K562 (cell line): ENCODE measurements at regions not wholly inside any gene's neighbourhood (a gene's known extent, or its start where the extent isn't known, plus 50 kb on each side); places are given as distances from the start of the nearest gene placed in this dataset.

Experiments
- ATAC-seq: fragments of 200-7000 bp; cut with Tn5 transposase; 3 replicates; pipeline ENCODE4 v1.9.1; 2020; ENCODE audit warnings: moderate library complexity
- BruUV-seq: library from RNA; stranded (reverse); fragments of 400-500 nt; replicated peaks from 2 replicates; lab custom pipeline; 2021; lab: Mats Ljungman, UMichigan
- CTCF ChIA-PET: fragments of 300-600 bp; formaldehyde crosslinking; extraction: SDS; loops from one replicate; lab custom pipeline; 2021; ENCODE audit warnings: low intra/inter-chr PET ratio; lab: Yijun Ruan, JAX
- POLR2A ChIA-PET: fragments of 300-600, 350-650 bp; sonication (Branson Sonifier 250); formaldehyde crosslinking; extraction: SDS; loops from one replicate; lab custom pipeline; 2021; ENCODE audit warnings: antibody characterized with exemption, inconsistent platforms; lab: Yijun Ruan, JAX
- DNase-seq, 4 experiments: peaks; one replicate each; pipeline versions ENCODE4 v3.0.0 to v3.0.0-alpha.2; 2011 to 2018; ENCODE audit warnings: low spot score in 3 of 4, mixed read lengths in 3 of 4; ENCODE audit errors: extremely low read depth in 1 of 4
- FAIRE-seq: peaks from 2 replicates; lab custom pipeline; 2011; peaks lifted over from hg19 to GRCh38; lab: Jason Lieb, UNC
- H2AFZ ChIP-seq: 2 replicates; pipeline ENCODE4 v1.6.0; 2011; ENCODE audit warnings: low read depth, low read length, control low read depth, inconsistent platforms
- H3K27ac ChIP-seq: fragments of 200-600 bp; 3 replicates; pipeline ENCODE4 v1.8.0; 2011; ENCODE audit warnings: low read depth, mild to moderate bottlenecking, control low read depth, inconsistent platforms, low read length, moderate library complexity, mixed read lengths; ENCODE audit errors: extremely low read depth
- H3K27me3 ChIP-seq, 2 experiments: fragments of 300-600 bp in 1 of 2; 2 replicates in 1 of 2; 3 replicates in 1 of 2; pipeline versions ENCODE4 v1.6.0 to v1.8.0; 2011; ENCODE audit warnings: inconsistent platforms in 2 of 2, low read length in 2 of 2, mild to moderate bottlenecking in 1 of 2, mixed read lengths in 1 of 2, moderate library complexity in 1 of 2; ENCODE audit not compliant: control insufficient read depth in 2 of 2, insufficient read depth in 2 of 2
- H3K36me3 ChIP-seq: fragments of 300-600 bp; 3 replicates; pipeline ENCODE4 v1.8.0; 2011; ENCODE audit warnings: mild to moderate bottlenecking, low read length, inconsistent platforms; ENCODE audit not compliant: control insufficient read depth, insufficient read depth
- H3K4me1 ChIP-seq, 2 experiments: fragments of 200-600 bp in 1 of 2; replicated peaks in 1 of 2; 2 replicates in 1 of 2; 3 replicates in 1 of 2; pipeline versions ENCODE4 v1.5.1 to v1.8.0; 2011; ENCODE audit warnings: inconsistent platforms in 2 of 2, low read length in 2 of 2, mild to moderate bottlenecking in 1 of 2, mixed read lengths in 1 of 2, moderate library complexity in 1 of 2; ENCODE audit not compliant: control insufficient read depth in 2 of 2, insufficient read depth in 2 of 2
- H3K4me2 ChIP-seq: 2 replicates; pipeline ENCODE4 v1.6.1; 2011; ENCODE audit warnings: low read length, control low read depth, inconsistent platforms, mixed read lengths; ENCODE audit not compliant: insufficient read depth
- H3K4me3 ChIP-seq: fragments of 200-600 bp; sonication (generic), shearing (Covaris generic); 2 replicates; pipeline ENCODE4 v1.5.1; 2016; ENCODE audit warnings: control low read depth, inconsistent platforms
- H3K79me2 ChIP-seq: fragments of 200-600 bp; 3 replicates; pipeline ENCODE4 v1.8.0; 2011; ENCODE audit warnings: low read length, inconsistent platforms; ENCODE audit not compliant: control insufficient read depth, insufficient read depth
- H3K9ac ChIP-seq, 2 experiments: 2 replicates each; pipeline versions ENCODE4 v1.6.0 to v1.6.1; 2011; ENCODE audit warnings: low read depth in 2 of 2, low read length in 2 of 2, control low read depth in 1 of 2, inconsistent platforms in 1 of 2, mild to moderate bottlenecking in 1 of 2, mixed read lengths in 1 of 2; ENCODE audit not compliant: insufficient read depth in 1 of 2
- H3K9me1 ChIP-seq: one replicate; pipeline ENCODE4 v1.6.0; 2011; ENCODE audit warnings: inconsistent platforms, mild to moderate bottlenecking, low read length, moderate library complexity; ENCODE audit not compliant: control insufficient read depth, insufficient read depth
- H3K9me3 ChIP-seq: replicated peaks from 2 replicates; pipeline ENCODE4 v1.5.1; 2011; ENCODE audit warnings: low read depth, low read length, inconsistent platforms; ENCODE audit not compliant: control insufficient read depth, insufficient read depth
- H4K20me1 ChIP-seq: replicated peaks from 2 replicates; pipeline ENCODE4 v1.6.1; 2011; ENCODE audit warnings: low read length, inconsistent platforms, mixed read lengths; ENCODE audit not compliant: control insufficient read depth, insufficient read depth
- DACH1 ChIP-seq: fragments of 450-650 bp; IDR thresholded peaks from 2 replicates; pipeline ENCODE4 v1.6.1; 2018; ENCODE audit not compliant: partially characterized antibody
- HIVEP1 ChIP-seq: fragments of 250-450 bp; sonication (Bioruptor Pico); IDR thresholded peaks from 2 replicates; pipeline ENCODE4 v1.4.0; 2020; ENCODE audit warnings: mild to moderate bottlenecking
- ID3 ChIP-seq, 2 experiments: fragments of 250-450 bp in 1 of 2; fragments of 450-650 bp in 1 of 2; sonication (Bioruptor Pico) in 1 of 2; IDR thresholded peaks; 2 replicates each; pipeline versions ENCODE4 v1.6.1 to v1.8.0; 2016 to 2021; ENCODE audit warnings: mild to moderate bottlenecking in 2 of 2, moderate library complexity in 2 of 2, missing compliant biosample characterization in 1 of 2, missing genetic modification characterization in 1 of 2
- KAT7 ChIP-seq: sonication (generic); formaldehyde crosslinking; IDR thresholded peaks from 2 replicates; pipeline ENCODE4 v1.8.0; 2022; ENCODE audit warnings: missing genetic modification reagents, mild to moderate bottlenecking, borderline replicate concordance
- NCOA2 ChIP-seq, 2 experiments: fragments of 450-650 bp; IDR thresholded peaks; 2 replicates each; pipeline ENCODE4 v1.6.1; 2018; ENCODE audit warnings: mild to moderate bottlenecking in 2 of 2, moderate library complexity in 1 of 2; ENCODE audit not compliant: partially characterized antibody in 2 of 2
- NRF1 ChIP-seq, 2 experiments: fragments of 450-650 bp; IDR thresholded peaks in 1 of 2; conservative IDR thresholded peaks in 1 of 2; 2 replicates each; pipeline ENCODE4 v1.6.1; 2014; ENCODE audit warnings: mild to moderate bottlenecking in 2 of 2
- RBM25 ChIP-seq: fragments of 200-400 bp; formaldehyde crosslinking; IDR thresholded peaks from 2 replicates; pipeline ENCODE4 v1.6.1; 2018; ENCODE audit warnings: low read length, low read depth, moderate library complexity; ENCODE audit not compliant: severe bottlenecking
- RBM34 ChIP-seq: fragments of 200-400 bp; formaldehyde crosslinking; IDR thresholded peaks from 2 replicates; pipeline ENCODE4 v1.6.1; 2018; ENCODE audit warnings: low read length, borderline replicate concordance; ENCODE audit not compliant: insufficient read depth
- RNF2 ChIP-seq: sonication (generic); IDR thresholded peaks from 2 replicates; pipeline ENCODE4 v1.6.1; 2016
- SAP30 ChIP-seq: fragments of 200-600 bp; sonication (generic); IDR thresholded peaks from 2 replicates; pipeline ENCODE4 v1.6.1; 2012; ENCODE audit warnings: borderline replicate concordance, low read depth, mild to moderate bottlenecking, moderate library complexity, low read length, control low read depth, inconsistent platforms; ENCODE audit not compliant: insufficient read depth, poor library complexity, severe bottlenecking
- U2AF2 ChIP-seq: fragments of 200-400 bp; formaldehyde crosslinking; optimal IDR thresholded peaks from 2 replicates; pipeline ENCODE3; 2017; ENCODE audit warnings: low read depth, mild to moderate bottlenecking, low read length
- ZNF77 ChIP-seq: fragments of 250-450 bp; sonication (Bioruptor Pico); IDR thresholded peaks from 2 replicates; pipeline ENCODE4 v1.5.0; 2020
- WGBS: fragments of 100-300 bp; shearing (Covaris generic); methylation state at CpG from one replicate; pipeline ENCODE4 v1.1.6; 2016; ENCODE audit warnings: low coverage, mixed read lengths; ENCODE audit not compliant: insufficient coverage; ENCODE audit errors: missing lambda C conversion rate; 5-methylcytosine and 5-hydroxymethylcytosine counted together
- in situ Hi-C: fragments of 300-500 bp; cut with MboI; formaldehyde crosslinking; loops from 4 replicates; pipeline ENCODE4 v1.15.0; 2018; ENCODE audit warnings: inconsistent platforms, mixed read lengths
- intact Hi-C: fragments of 100-400 bp; cut with micrococcal nuclease; formaldehyde crosslinking; loops from 2 replicates; pipeline ENCODE4 v1.14.2; 2022
- TF ChIP-seq, protein P1 (sequence below): fragments of 450-650 bp; IDR thresholded peaks from 2 replicates; pipeline ENCODE4 v1.7.0; 2016; ENCODE audit warnings: borderline replicate concordance
- TF ChIP-seq, protein P2 (sequence below): sonication (generic); formaldehyde crosslinking; IDR thresholded peaks from 2 replicates; pipeline ENCODE4 v1.9.0; 2022; ENCODE audit warnings: mild to moderate bottlenecking, missing genetic modification reagents

- Histone ChIP-seq H3K36me3 (no peaks in the 10 kb centered on the region), H3K9ac (no peak overlapping the region), H2AFZ (no peak overlapping the region), H3K27ac (no peak overlapping the region), H3K9me1 (no peaks in the 10 kb centered on the region), H3K4me1 (no peaks in the 10 kb centered on the region), H3K4me2 (no peak overlapping the region)
- POLR2A ChIA-PET: no interaction called here
- no TSS peak for BruUV-seq
- no peak for TF ChIP-seq KAT7
- TF ChIP-seq NCOA2 (IDR thresholded peaks at IDR 0.05; ENCODE audit: partially characterized antibody in 2 of 2): no peak
- TF ChIP-seq RNF2: no peak
- TF ChIP-seq RBM25: no peak
- TF ChIP-seq, all 486 proteins: peak for 0
- FAIRE-seq (no peak), ATAC-seq (no peak), DNase-seq (no peak)
- intact Hi-C loops (no loop called here), in situ Hi-C loops (no loop called here)
- CTCF ChIA-PET: interaction anchor here (0.6 kb wide), 1 partner anchor 1745 kb away, joined by 3 read pairs; no protein-coding TSS in a partner anchor
- Histone ChIP-seq H3K4me3 (no peak overlapping the region), H3K9me3 (no peaks in the 10 kb centered on the region; the same call in 1 of the 2 replicates), H4K20me1 (no peaks in the 10 kb centered on the region), H3K79me2 (no peaks in the 10 kb centered on the region), H3K27me3 (no peaks in the 10 kb centered on the region)
- 0% methylated on average over 1 of the region's 1 CpG for WGBS
Observed at GRCh38 chr4:179248821-179249220, 1806.6 kb upstream of the AGA start.

- no peaks in the 10 kb centered on the region for H3K27me3 ChIP-seq
- ChIA-PET CTCF (no interaction called here), POLR2A (no interaction called here)
- intact Hi-C loops (no loop called here), in situ Hi-C loops (no loop called here)
- no peak overlapping the region for H3K4me2 ChIP-seq
- no peak overlapping the region for H2AFZ ChIP-seq
- no peak for ATAC-seq
- H3K4me1 ChIP-seq: no peaks in the 10 kb centered on the region
- no TSS peak for BruUV-seq
- H3K36me3 ChIP-seq: no peaks in the 10 kb centered on the region
- no peak overlapping the region for H3K4me3 ChIP-seq
- WGBS: 0% methylated on average over 2 of the region's 2 CpGs
- FAIRE-seq: no peak
- no peak overlapping the region for H3K9ac ChIP-seq
- no peaks in the 10 kb centered on the region for H3K9me3 ChIP-seq
- H3K9me1 ChIP-seq: no peaks in the 10 kb centered on the region
- DNase-seq: no peak
- H3K27ac ChIP-seq: no peak overlapping the region
- no peaks in the 10 kb centered on the region for H3K79me2 ChIP-seq
- no peaks in the 10 kb centered on the region for H4K20me1 ChIP-seq
- TF ChIP-seq U2AF2 (no peak), ZNF77 (CRISPR knock-in tag) (no peak), DACH1 (no peak), HIVEP1 (no peak), RBM34 (no peak), NRF1 (conservative IDR thresholded peaks at IDR 0.05 in 1 of 2, IDR thresholded peaks at IDR 0.05 in 1 of 2) (no peak), ID3 (CRISPR knock-in tag; IDR thresholded peaks at IDR 0.05) (no peak), ID3 (tag; IDR thresholded peaks at IDR 0.05) (no peak), SAP30 (no peak)
- TF ChIP-seq, protein P1, sequence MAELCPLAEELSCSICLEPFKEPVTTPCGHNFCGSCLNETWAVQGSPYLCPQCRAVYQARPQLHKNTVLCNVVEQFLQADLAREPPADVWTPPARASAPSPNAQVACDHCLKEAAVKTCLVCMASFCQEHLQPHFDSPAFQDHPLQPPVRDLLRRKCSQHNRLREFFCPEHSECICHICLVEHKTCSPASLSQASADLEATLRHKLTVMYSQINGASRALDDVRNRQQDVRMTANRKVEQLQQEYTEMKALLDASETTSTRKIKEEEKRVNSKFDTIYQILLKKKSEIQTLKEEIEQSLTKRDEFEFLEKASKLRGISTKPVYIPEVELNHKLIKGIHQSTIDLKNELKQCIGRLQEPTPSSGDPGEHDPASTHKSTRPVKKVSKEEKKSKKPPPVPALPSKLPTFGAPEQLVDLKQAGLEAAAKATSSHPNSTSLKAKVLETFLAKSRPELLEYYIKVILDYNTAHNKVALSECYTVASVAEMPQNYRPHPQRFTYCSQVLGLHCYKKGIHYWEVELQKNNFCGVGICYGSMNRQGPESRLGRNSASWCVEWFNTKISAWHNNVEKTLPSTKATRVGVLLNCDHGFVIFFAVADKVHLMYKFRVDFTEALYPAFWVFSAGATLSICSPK: no peak
- TF ChIP-seq, protein P2, sequence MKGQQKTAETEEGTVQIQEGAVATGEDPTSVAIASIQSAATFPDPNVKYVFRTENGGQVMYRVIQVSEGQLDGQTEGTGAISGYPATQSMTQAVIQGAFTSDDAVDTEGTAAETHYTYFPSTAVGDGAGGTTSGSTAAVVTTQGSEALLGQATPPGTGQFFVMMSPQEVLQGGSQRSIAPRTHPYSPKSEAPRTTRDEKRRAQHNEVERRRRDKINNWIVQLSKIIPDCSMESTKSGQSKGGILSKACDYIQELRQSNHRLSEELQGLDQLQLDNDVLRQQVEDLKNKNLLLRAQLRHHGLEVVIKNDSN (CRISPR knock-in tag): no peak
Observed at GRCh38 chr4:179268791-179269190, 1826.6 kb upstream of the AGA start.
